CD4-positive, alpha-beta T cell treated with Interleukin-6 for 4 hours (primary cell): ENCODE measurements at regions not wholly inside any gene's neighbourhood (a gene's known extent, or its start where the extent isn't known, plus 50 kb on each side); places are given as distances from the start of the nearest gene placed in this dataset.

ENCODE experiments used
- DNase-seq: peaks from one replicate; pipeline ENCODE4 v3.0.0-alpha.2; 2020; ENCODE audit warnings: mixed read lengths

DNA sequence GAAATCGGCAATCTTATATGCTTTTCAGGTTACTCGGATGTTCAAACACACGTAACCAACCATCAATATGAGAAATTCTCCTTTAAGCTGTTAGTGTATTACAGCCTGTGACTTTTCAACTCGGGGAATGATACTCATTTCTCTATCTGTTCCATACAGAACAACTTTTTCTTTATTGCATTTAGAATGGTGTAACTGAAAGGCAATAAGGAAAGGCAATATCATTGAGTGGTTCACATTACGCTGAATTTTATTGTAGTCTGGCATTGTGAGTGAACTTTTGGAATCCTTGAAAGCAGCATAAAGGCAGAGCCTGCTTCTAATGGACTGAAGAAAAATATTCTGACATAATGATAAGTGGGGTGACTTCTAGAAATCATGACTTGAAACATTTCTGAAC is 54.4 kb upstream of the MEF2C start:
- no peak for DNase-seq

DNA sequence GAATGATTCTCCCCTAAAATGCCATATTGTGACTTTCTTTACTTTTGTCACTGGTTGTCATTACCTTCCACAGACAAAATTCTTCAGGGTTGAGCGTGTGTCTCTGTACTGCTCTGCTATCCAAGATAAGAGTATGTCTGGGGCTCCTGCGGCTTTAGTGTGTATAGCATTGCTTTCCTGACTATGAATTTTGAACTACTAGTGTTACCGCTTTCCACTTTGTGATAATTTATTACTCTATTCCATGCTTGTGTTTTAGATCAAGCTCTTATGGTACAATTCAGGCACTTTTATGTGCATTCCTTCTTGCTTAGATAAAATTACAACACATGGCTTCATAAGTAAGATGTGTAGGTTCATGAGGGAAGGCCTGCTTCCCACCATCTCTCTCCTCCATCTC is 51.5 kb upstream of the MEF2C start:
- DNase-seq: no peak
